WERI-Rb-1 (cell line): ENCODE measurements at regions not wholly inside any gene's neighbourhood (a gene's known extent, or its start where the extent isn't known, plus 50 kb on each side); places are given as distances from the start of the nearest gene placed in this dataset.
"Not testable (repeated sequence)": the region's sequence is repeated elsewhere in the genome, so short reads cannot be mapped to it uniquely, and the experiment has no call there.

Experiments used
- DNase-seq: peaks from one replicate; pipeline ENCODE4 v3.0.0-alpha.2; 2020
- H3K27ac ChIP-seq: fragments of 250-450 bp; sonication (Bioruptor Pico); 2 replicates; pipeline ENCODE4 v1.5.1; 2020; ENCODE audit warnings: mild to moderate bottlenecking, moderate library complexity
- H3K27me3 ChIP-seq: fragments of 250-450 bp; sonication (Bioruptor Pico); 2 replicates; pipeline ENCODE4 v1.5.1; 2021; ENCODE audit warnings: mild to moderate bottlenecking, low read depth, moderate library complexity; ENCODE audit not compliant: insufficient read depth, severe bottlenecking
- H3K36me3 ChIP-seq: fragments of 250-450 bp; sonication (Bioruptor Pico); 2 replicates; pipeline ENCODE4 v1.5.1; 2020; ENCODE audit warnings: mild to moderate bottlenecking, moderate library complexity
- H3K4me3 ChIP-seq: 2 replicates; pipeline ENCODE4 v1.5.1; 2011; ENCODE audit warnings: low read depth, mild to moderate bottlenecking, control low read depth, low read length
- H3K9me3 ChIP-seq: fragments of 250-450 bp; sonication (Bioruptor Pico); 2 replicates; pipeline ENCODE4 v1.5.1; 2021; ENCODE audit warnings: mild to moderate bottlenecking, moderate library complexity; ENCODE audit not compliant: severe bottlenecking
- TF ChIP-seq, protein P1 (sequence below): IDR thresholded peaks from 2 replicates; pipeline ENCODE4 v1.5.1; 2011; ENCODE audit warnings: low read depth, mild to moderate bottlenecking, control low read depth, inconsistent platforms, low read length

- Histone ChIP-seq H3K27ac (no peak overlapping the region), H3K36me3 (no peaks in the 10 kb centered on the region), H3K27me3 (no peaks in the 10 kb centered on the region), H3K4me3 (no peak overlapping the region), H3K9me3 (peaks cover 8% of the 10 kb centered on the region)
- no peak for DNase-seq
- TF ChIP-seq, protein P1, sequence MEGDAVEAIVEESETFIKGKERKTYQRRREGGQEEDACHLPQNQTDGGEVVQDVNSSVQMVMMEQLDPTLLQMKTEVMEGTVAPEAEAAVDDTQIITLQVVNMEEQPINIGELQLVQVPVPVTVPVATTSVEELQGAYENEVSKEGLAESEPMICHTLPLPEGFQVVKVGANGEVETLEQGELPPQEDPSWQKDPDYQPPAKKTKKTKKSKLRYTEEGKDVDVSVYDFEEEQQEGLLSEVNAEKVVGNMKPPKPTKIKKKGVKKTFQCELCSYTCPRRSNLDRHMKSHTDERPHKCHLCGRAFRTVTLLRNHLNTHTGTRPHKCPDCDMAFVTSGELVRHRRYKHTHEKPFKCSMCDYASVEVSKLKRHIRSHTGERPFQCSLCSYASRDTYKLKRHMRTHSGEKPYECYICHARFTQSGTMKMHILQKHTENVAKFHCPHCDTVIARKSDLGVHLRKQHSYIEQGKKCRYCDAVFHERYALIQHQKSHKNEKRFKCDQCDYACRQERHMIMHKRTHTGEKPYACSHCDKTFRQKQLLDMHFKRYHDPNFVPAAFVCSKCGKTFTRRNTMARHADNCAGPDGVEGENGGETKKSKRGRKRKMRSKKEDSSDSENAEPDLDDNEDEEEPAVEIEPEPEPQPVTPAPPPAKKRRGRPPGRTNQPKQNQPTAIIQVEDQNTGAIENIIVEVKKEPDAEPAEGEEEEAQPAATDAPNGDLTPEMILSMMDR, result no peak
Measured at GRCh38 chr4:184907810-184908209, 82.0 kb upstream of the ACSL1 start.

GRCh38 chr4:184911310-184911709, 85.5 kb upstream of the ACSL1 start:
- Histone ChIP-seq H3K27me3 (no peaks in the 10 kb centered on the region), H3K4me3 (no peak overlapping the region), H3K36me3 (no peaks in the 10 kb centered on the region), H3K9me3 (peaks cover 19% of the 10 kb centered on the region), H3K27ac (no peak overlapping the region)
- DNase-seq, result no peak
- TF ChIP-seq, protein P1, result no peak

- no peak for DNase-seq
- no peaks in the 10 kb centered on the region for H3K27me3 ChIP-seq
- peaks cover 19% of the 10 kb centered on the region for H3K9me3 ChIP-seq
- TF ChIP-seq, protein P1, result no peak
- H3K27ac ChIP-seq, result no peak overlapping the region
- no peaks in the 10 kb centered on the region for H3K36me3 ChIP-seq
- no peak overlapping the region for H3K4me3 ChIP-seq
Measured at GRCh38 chr4:184913356-184914143, 87.8 kb upstream of the ACSL1 start.

DNA sequence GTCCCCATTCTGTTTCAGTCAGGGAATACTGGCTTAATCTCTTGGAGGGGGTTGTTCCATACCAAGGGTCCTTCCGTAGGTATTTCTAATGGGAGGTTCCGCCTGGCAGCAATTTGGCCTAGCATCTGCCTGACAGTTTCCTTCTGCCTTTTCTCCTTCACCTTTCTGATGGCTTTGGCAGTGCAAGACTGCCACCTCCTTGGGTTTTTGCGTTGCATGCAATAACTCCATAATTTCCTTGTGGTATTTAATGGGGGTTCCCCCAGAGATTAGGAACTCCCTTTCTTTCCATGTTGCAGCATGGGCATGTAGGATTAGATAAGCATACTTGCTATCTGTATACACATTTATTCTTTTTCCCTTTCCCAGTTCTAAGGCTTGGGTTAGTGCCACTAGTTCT, 93.0 kb upstream of the ACSL1 start:
- DNase-seq, H3K4me3 ChIP-seq, H3K27ac ChIP-seq, H3K36me3 ChIP-seq, H3K27me3 ChIP-seq: not testable (repeated sequence)
- peaks cover 23% of the 10 kb centered on the region for H3K9me3 ChIP-seq

- H3K36me3 ChIP-seq, result no peaks in the 10 kb centered on the region
- TF ChIP-seq, protein P1, result no peak
- no peak overlapping the region for H3K4me3 ChIP-seq
- DNase-seq, result no peak
- H3K27ac ChIP-seq, result no peak overlapping the region
- no peaks in the 10 kb centered on the region for H3K27me3 ChIP-seq
- H3K9me3 ChIP-seq, result peaks cover 12% of the 10 kb centered on the region
Measured at GRCh38 chr4:184921456-184921855, 95.7 kb upstream of the ACSL1 start.

DNA sequence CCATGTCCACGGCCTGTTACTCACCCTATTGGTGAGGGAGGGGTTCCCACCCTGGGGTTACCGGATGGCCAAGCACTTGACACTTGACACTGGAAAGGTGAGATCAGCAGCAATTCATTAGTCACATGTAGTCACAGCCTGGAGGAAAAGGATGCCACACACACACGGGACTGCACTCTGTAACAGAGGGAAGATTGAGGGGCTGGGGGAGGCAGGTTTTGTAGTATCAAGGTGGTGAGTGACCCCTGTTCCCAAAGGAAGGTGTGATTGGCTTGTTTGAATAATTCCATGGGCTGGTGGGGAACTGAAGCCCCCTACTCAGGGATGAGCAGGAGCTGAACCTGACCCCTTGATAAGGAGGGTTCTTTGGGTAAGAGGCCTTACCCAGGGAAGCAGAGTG, 96.0 kb upstream of the HELT start:
- TF ChIP-seq, protein P1, result no peak
- no peak for DNase-seq
- Histone ChIP-seq H3K36me3 (no peaks in the 10 kb centered on the region), H3K9me3 (peaks cover 16% of the 10 kb centered on the region), H3K27ac (no peak overlapping the region), H3K27me3 (no peaks in the 10 kb centered on the region), H3K4me3 (no peak overlapping the region)
